Esophagus squamous epithelium (tissue), 4 donors: ENCODE measurements at regions not wholly inside any gene's neighbourhood (a gene's known extent, or its start where the extent isn't known, plus 50 kb on each side); places are given as distances from the start of the nearest gene placed in this dataset.

Experiments
- POLR2A ChIP-seq, 4 donors: fragments of 450-650 bp; IDR thresholded peaks; one replicate each; pipeline ENCODE4 v1.6.1; 2017; ENCODE audit warnings: antibody characterized with exemption in 4 of 4, mild to moderate bottlenecking in 4 of 4, moderate library complexity in 3 of 4
- TF ChIP-seq, protein P1 (sequence below), 6 experiments: fragments of 450-650 bp in 4 of 6; fragments of 200-600 bp in 2 of 6; sonication (generic) in 2 of 6; IDR thresholded peaks; one replicate each; pipeline ENCODE4 v1.5.1; 2016 to 2019; ENCODE audit warnings: antibody characterized with exemption in 6 of 6, mild to moderate bottlenecking in 4 of 6, moderate library complexity in 4 of 6

DNA sequence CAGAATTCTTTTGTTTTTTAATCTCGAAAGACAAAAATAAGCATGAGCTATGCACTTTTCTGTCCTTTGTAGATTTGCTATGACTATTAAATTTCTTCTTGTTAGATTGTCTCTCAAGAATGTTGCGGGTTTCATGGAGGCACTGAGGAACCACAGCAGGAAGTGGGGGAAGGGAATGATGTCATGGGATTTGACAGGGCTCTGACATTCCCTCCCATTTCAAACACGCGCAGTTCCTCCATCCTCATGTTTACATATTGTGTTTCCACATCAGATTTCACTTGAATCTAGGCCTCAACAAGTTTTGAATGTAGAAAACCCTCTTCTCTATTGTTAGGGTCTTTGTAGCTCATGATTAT lies 154.8 kb downstream of the PALM2AKAP2 start:
- TF ChIP-seq, protein P1, sequence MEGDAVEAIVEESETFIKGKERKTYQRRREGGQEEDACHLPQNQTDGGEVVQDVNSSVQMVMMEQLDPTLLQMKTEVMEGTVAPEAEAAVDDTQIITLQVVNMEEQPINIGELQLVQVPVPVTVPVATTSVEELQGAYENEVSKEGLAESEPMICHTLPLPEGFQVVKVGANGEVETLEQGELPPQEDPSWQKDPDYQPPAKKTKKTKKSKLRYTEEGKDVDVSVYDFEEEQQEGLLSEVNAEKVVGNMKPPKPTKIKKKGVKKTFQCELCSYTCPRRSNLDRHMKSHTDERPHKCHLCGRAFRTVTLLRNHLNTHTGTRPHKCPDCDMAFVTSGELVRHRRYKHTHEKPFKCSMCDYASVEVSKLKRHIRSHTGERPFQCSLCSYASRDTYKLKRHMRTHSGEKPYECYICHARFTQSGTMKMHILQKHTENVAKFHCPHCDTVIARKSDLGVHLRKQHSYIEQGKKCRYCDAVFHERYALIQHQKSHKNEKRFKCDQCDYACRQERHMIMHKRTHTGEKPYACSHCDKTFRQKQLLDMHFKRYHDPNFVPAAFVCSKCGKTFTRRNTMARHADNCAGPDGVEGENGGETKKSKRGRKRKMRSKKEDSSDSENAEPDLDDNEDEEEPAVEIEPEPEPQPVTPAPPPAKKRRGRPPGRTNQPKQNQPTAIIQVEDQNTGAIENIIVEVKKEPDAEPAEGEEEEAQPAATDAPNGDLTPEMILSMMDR (IDR thresholded peaks at IDR 0.05) = no peak
- TF ChIP-seq POLR2A (IDR thresholded peaks at IDR 0.05) = no peak
